ENCODE measurements at regions not wholly inside any gene's neighbourhood (a gene's known extent, or its start where the extent isn't known, plus 50 kb on each side); places are given as distances from the start of the nearest gene placed in this dataset.

DNA sequence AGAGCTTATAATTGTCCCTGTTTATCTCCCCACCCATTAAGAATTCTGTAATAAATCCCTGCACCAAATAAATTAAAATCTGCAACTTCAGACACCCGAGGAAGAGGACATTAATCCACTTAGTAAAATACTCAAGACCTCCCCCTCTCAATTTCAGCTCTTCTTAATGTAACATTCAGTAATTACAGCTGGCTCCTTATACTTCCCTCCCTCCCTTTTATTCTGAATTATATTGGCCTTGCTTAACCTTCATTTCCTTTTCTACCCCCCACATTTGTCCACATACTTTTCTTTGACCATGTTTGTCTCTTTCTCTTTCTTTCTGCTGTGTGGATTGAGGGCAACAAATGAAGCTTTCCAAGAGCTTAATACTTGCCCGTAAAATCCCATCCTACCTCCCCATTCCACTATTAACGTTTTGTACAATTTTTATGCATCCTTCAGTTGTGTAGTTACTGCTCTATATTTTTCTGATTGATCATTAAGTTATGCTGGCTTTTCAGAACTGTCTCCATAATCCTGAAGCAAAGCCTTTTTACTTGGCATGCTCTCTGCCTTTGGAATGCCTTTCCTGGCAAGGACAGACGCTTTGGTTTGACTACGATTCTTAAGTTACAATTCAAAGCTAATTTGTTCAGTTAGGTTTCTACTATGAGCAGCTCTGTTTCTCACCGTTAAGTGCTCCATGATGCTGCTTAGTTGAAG is 580.1 kb downstream of the ZEB2 start:
- Mint-ChIP-seq H3K9me3 (ENCODE audit: low read depth, unreplicated experiment) (no peaks in the 10 kb centered on the region), H3K36me3 (ENCODE audit: insufficient read depth, unreplicated experiment) (peaks cover 55% of the 10 kb centered on the region), H3K4me3 (ENCODE audit: low read depth, unreplicated experiment) (peak overlapping the region; percentile 18), H3K4me1 (ENCODE audit: low read depth, unreplicated experiment) (peaks cover 57% of the 10 kb centered on the region), H3K27ac (ENCODE audit: unreplicated experiment) (peak overlapping the region; percentile 95), H3K27me3 (ENCODE audit: unreplicated experiment) (no peaks in the 10 kb centered on the region)
- BruUV-seq (replicated peaks) = no TSS peak
- TF ChIP-seq, protein P1, sequence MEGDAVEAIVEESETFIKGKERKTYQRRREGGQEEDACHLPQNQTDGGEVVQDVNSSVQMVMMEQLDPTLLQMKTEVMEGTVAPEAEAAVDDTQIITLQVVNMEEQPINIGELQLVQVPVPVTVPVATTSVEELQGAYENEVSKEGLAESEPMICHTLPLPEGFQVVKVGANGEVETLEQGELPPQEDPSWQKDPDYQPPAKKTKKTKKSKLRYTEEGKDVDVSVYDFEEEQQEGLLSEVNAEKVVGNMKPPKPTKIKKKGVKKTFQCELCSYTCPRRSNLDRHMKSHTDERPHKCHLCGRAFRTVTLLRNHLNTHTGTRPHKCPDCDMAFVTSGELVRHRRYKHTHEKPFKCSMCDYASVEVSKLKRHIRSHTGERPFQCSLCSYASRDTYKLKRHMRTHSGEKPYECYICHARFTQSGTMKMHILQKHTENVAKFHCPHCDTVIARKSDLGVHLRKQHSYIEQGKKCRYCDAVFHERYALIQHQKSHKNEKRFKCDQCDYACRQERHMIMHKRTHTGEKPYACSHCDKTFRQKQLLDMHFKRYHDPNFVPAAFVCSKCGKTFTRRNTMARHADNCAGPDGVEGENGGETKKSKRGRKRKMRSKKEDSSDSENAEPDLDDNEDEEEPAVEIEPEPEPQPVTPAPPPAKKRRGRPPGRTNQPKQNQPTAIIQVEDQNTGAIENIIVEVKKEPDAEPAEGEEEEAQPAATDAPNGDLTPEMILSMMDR (IDR thresholded peaks at IDR 0.05; ENCODE audit: unreplicated experiment) = no peak
- CTCF ChIA-PET = interaction anchor here (0.6 to 1.0 kb wide), 2 partner anchors 28 to 57 kb away, joined by 3 read pairs; no protein-coding TSS in a partner anchor
- intact Hi-C loops (cut with micrococcal nuclease; ENCODE audit: unreplicated experiment) = loop anchor here (2.0 to 10.0 kb wide), 4 partner anchors 39 to 393 kb away; a partner anchor contains a TSS
- DNase-seq = no peak

- Mint-ChIP-seq H3K27ac (ENCODE audit: unreplicated experiment) (peak overlapping the region; percentile 95), H3K27me3 (ENCODE audit: unreplicated experiment) (no peaks in the 10 kb centered on the region), H3K36me3 (ENCODE audit: insufficient read depth, unreplicated experiment) (peaks cover 61% of the 10 kb centered on the region), H3K4me1 (ENCODE audit: low read depth, unreplicated experiment) (peaks cover 75% of the 10 kb centered on the region), H3K4me3 (ENCODE audit: low read depth, unreplicated experiment) (peak overlapping the region; percentile 80), H3K9me3 (ENCODE audit: low read depth, unreplicated experiment) (no peaks in the 10 kb centered on the region)
- TF ChIP-seq, protein P1 (IDR thresholded peaks at IDR 0.05; ENCODE audit: unreplicated experiment) = no peak
- intact Hi-C loops (cut with micrococcal nuclease; ENCODE audit: unreplicated experiment) = loop anchor here (5.0 to 10.0 kb wide), 3 partner anchors 133 to 394 kb away; a partner anchor contains a TSS
- DNase-seq = peak; percentile 44
- CTCF ChIA-PET = interaction anchor here (0.6 kb wide), 1 partner anchor 212 kb away, joined by 3 read pairs; no protein-coding TSS in a partner anchor
- BruUV-seq (replicated peaks) = no TSS peak
Observed at GRCh38 chr2:143937723-143938350, 582.1 kb downstream of the ZEB2 start.

DNA sequence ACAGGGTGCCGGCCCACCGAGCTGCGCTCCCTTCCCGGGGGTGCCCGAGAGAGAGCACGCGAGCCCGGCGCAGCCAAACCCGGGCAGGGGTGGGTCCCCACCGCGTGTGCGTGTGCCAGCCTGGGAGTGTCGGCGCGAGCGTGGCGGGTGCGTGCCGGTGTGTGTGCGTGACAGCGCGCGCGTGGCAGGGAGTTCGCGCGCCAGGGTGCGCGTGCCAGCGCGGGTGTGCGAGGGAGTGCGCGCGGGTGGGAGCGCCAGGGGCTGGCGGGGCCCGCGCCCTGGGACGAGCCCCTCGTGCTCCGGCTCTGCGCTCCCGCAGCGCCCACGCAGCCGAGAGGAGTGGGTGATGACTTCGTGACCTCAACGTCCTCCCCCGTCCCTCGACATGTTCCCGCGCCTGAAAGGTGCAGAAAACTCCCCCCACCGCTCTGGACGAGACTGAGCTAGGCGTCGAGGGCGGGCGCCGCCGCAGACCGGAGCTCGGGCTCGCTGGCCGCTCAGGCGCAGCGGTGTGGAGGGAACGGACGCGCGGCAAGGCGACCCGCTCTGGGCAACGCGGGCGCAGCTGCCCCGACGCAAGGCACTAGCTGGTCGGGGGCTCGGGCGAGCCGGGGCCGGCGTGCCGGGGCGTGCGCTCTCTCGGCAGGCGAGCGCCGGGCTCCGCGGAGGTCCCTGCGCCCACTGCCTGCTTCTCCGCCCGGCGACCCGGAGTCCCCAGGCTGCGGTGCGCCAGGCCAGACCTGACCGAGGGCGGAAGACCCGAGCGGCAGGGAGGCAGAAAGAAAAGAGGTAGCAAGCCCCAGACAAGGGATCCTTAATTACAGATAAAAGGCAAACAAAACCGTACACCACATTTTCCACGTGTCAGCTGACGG is 582.8 kb downstream of the ZEB2 start:
- Mint-ChIP-seq H3K27me3 (ENCODE audit: unreplicated experiment) (no peaks in the 10 kb centered on the region), H3K36me3 (ENCODE audit: insufficient read depth, unreplicated experiment) (peaks cover 61% of the 10 kb centered on the region), H3K4me3 (ENCODE audit: low read depth, unreplicated experiment) (peak overlapping the region; percentile 80), H3K4me1 (ENCODE audit: low read depth, unreplicated experiment) (peaks cover 69% of the 10 kb centered on the region), H3K9me3 (ENCODE audit: low read depth, unreplicated experiment) (no peaks in the 10 kb centered on the region), H3K27ac (ENCODE audit: unreplicated experiment) (peak overlapping the region; percentile 95)
- intact Hi-C loops (cut with micrococcal nuclease; ENCODE audit: unreplicated experiment) = loop anchor here (5.0 to 10.0 kb wide), 3 partner anchors 132 to 395 kb away; a partner anchor contains a TSS
- TF ChIP-seq, protein P1 (IDR thresholded peaks at IDR 0.05; ENCODE audit: unreplicated experiment) = no peak
- peak; percentile 56 for DNase-seq
- CTCF ChIA-PET = no interaction called here
- BruUV-seq (replicated peaks) = no TSS peak

GRCh38 chr2:143936538-143936847 is 583.4 kb downstream of the ZEB2 start:
- Mint-ChIP-seq H3K27ac (ENCODE audit: unreplicated experiment) (peak overlapping the region; percentile 95), H3K27me3 (ENCODE audit: unreplicated experiment) (no peaks in the 10 kb centered on the region), H3K9me3 (ENCODE audit: low read depth, unreplicated experiment) (no peaks in the 10 kb centered on the region), H3K4me1 (ENCODE audit: low read depth, unreplicated experiment) (peaks cover 65% of the 10 kb centered on the region), H3K36me3 (ENCODE audit: insufficient read depth, unreplicated experiment) (peaks cover 61% of the 10 kb centered on the region), H3K4me3 (ENCODE audit: low read depth, unreplicated experiment) (peak overlapping the region; percentile 80)
- intact Hi-C loops (cut with micrococcal nuclease; ENCODE audit: unreplicated experiment) = loop anchor here (5.0 to 10.0 kb wide), 3 partner anchors 132 to 396 kb away; a partner anchor contains a TSS
- BruUV-seq (replicated peaks) = no TSS peak
- TF ChIP-seq, protein P1 (IDR thresholded peaks at IDR 0.05; ENCODE audit: unreplicated experiment) = no peak
- no peak for DNase-seq
- CTCF ChIA-PET = no interaction called here
